ENCODE measurements at regions not wholly inside any gene's neighbourhood (a gene's known extent, or its start where the extent isn't known, plus 50 kb on each side); places are given as distances from the start of the nearest gene placed in this dataset.

DNA sequence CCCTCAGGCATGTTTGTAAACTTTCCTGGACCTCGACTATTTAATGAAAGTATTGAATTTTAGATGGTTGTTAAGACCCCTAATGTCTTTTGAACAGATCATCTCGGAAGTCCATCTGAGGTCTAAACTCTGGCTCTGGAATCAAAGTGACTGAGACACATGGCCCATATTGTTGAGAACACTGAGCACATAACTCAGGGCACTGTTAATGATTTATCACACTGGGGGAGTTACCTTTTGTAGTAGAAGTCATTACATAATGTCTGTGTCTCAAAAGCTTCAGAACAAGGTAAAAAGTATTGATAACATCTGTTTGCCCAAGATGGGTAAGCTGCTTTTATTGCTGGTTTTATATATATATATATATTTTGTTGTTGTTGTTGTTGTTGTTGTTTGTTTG is 103.4 kb upstream of the HS3ST1 start:
- ATAC-seq (no peak), DNase-seq (no peak)

DNA sequence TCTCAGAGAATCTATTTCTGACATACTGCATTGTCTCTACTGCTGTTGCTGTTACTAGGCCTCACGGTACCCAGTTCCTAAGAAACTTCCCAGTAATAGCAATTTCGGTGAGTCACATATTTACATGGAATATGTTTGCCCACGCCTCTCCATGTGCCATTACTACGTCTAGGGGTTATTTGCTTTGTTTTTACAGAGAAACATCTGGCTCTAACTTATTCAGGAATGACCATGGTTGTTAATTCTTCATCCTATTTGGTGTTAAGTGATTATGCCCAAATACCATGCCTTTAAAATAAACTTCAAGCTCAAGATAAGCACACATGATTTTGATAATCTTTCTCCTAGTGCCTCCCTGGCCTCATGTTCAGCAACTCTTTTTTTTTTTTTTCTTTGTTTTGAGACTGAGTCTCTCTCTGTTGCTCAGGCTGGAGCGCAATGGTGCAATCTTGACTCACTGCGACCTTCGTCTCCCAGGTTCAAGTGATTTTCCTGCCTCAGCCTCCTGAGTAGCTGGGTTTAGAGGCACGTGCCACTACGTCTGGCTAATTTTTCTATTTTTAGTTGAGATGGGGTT is 101.0 kb upstream of the HS3ST1 start:
- no peak for DNase-seq
- no peak for ATAC-seq

DNA sequence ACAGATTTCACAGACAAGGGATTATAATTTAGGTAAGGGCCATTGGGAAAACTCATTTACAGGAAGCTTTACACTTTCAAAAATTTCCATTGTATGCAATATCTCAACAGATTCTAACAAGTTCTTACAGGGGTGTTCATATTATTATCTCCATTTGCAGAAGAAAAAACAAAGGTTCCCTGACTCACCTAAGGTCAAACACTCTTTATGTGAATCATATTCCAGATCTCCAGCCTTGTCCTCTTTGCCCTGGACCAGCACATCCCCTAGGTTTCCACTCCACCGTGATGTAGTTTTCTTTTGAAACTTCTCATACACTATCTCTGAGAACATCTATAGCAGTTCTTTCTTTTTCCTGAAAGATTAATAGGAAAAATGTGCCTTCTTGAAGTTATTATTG is 96.4 kb upstream of the HS3ST1 start:
- ATAC-seq = no peak
- DNase-seq = no peak

DNA sequence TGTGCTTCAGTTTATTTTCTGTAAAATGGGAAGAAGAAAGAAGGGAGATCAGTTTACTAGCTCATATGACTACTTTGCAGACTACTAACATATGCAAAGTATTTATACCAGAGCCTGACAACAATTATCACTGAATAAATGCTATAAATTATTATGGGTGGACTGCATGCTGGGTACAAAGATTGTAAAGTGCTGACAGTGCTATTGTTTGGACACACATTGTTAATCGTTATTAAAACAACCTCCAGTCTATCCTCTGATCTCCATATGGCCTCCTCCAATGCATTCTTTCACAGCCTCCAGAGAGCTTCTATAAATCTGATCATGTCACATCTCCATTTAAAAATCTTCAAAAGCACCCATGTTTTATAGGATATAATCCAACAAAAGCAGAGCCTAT is 90.1 kb upstream of the HS3ST1 start:
- DNase-seq (no peak), ATAC-seq (no peak)

DNA sequence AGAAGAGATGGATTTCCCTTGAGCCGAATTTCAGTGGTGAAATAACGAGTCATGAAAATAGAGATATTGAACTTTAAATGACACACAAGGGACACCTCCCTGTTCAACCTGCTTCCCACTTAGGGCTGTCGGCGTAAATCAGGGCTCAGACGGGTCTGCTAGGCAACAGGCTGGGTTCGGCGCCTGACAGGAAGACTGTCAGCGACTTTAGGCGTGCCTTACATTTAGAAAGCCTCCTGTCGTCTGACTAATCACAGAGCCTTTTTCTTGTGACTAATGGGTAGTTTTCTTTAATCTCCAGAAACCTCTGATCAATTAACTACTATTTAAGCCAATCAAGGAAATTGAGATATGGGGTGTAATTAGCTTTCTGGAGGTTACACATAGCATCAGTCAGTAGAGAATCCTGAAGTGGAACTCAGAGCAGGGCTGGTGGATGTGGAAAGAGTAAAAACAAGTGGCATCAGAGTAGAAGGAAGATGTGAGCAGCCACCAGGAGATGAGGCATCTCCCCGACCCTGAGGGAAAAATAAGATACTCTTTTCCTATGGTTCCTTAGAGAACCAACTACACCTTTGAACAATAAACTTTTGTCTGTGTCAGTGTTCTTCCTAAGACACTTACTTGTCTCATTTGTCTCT is 86.2 kb upstream of the HS3ST1 start:
- DNase-seq (no peak), ATAC-seq (no peak)

DNA sequence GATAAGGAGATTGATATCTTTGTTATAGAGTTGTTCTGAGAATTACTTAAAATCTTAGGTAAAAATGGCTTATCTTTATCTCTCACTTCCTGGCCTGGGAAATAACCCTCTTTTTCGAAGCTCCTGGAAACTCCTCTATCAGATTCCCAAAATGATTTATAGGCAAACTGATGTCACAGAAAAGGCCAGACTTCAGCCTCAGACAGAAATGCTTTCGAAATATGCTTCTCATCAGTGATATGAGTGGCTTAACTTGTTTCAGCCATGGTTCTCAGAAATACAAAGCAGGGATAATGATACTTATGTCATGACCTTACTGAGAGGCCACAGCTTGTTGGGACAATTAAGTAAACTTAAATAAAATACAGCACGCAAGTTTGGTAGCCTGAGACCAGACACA is 85.3 kb upstream of the HS3ST1 start:
- no peak for ATAC-seq
- DNase-seq = no peak

DNA sequence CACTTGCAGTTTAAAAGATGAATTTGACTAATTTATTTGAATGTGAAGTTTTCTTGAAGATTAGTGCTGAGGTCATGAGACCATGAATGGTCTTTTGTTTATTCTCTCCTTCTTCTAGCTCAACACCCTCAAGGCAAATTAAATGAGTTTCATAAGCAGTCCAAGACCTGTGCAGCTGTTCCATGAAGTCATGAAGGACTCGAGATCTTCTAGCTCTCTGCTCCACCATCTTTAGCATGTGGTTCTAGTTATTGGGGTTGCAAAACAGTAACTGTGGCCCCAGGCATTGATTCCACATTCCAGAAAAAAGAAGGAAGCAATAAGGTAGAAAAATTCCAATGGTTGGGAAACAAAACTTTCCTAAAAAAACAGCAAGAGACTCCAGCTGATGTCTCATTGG is 84.2 kb upstream of the HS3ST1 start:
- ATAC-seq = no peak
- DNase-seq = no peak

DNA sequence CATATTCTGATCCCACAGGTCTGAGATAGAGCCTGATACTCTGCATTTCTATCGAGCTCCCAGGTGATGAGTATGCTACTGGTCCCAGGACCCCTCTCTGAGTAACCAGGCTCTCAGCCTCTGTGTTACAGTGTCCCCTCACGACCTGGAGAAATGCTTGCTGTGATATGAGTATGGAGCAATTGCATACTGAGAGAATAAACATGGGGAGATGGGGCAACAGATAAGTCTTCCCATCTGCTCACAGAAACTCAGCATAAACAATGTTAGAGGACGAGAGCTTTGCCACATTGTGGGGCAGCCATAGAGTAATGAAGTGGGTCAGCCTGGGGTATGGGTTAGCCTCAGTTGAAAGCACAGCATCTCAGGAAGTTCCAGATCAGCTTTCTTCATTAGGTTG is 82.6 kb upstream of the HS3ST1 start:
- DNase-seq (no peak), ATAC-seq (no peak)

DNA sequence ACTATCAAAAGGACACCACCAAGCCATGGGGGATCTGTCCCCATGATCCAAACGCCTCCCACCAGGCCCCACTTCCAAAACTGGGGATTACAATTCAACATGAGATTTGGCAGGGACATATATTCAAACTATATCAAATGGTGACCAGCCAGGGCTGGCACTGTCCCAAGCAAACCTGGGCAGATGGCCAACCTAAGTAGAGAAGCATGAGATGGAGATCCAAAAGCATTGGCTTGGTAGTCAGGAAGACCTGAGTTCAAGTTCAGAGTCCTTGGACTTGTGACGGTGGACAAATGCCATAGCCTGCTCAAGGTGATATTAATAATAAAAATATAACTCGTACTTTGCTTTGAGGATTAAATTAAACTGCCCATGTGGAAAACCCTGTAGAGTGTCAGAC is 79.2 kb upstream of the HS3ST1 start:
- no peak for DNase-seq
- ATAC-seq = no peak

DNA sequence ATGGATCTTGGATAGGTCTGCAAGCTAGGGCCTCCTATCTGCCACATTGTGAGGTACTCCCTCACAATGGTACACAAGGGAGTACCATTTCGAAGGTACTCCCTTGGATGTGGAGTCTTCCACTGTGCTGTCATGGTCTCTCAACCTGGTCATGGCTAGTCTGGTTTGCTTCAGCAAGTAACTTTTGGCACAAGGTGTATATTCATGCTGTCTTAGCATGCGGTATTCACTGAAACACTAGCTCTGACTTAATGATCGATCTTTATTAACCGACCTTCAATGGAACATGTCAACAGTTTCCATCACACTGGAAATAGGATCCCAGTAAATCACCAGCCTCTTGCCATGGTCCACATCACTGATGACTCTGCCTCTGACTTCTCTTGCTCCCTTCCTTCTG is 77.5 kb upstream of the HS3ST1 start:
- DNase-seq (no peak), ATAC-seq (no peak)

DNA sequence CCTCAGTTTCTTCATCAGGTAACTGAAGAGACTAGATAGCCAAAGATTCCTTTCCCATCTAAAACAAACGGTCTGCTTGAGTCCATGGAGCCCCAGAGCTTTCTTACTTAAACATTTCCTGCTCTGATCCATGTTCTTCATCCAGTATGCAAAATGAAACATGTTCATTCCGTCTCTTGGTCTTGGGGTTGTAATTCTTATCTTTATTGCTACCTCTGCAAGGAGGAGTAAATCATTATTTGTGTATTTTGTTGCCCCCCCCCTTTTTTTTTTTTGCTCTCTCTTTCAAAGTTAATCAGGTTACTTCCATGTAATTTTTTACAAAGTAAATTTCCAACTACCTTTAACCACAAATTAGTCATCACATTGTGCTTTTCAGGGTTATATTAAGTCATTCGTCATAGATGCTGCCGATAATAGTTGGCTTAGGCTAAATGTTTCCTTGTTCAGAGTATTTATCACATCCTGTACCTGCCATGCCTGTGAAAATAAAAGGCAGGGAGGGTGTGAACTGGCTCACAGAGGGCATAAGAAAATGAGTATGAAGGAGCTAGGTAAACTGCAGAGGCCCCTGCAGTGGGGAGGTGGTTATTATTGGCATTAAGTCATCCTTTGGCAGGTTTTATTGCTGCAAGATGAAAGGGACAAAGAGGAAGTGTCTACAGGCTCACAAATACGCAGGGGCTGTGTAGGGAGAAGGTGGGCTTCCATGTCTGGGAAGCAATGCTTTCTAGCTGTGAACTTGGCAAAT is 76.7 kb upstream of the HS3ST1 start:
- peak; percentile 90 for ATAC-seq
- DNase-seq = no peak

DNA sequence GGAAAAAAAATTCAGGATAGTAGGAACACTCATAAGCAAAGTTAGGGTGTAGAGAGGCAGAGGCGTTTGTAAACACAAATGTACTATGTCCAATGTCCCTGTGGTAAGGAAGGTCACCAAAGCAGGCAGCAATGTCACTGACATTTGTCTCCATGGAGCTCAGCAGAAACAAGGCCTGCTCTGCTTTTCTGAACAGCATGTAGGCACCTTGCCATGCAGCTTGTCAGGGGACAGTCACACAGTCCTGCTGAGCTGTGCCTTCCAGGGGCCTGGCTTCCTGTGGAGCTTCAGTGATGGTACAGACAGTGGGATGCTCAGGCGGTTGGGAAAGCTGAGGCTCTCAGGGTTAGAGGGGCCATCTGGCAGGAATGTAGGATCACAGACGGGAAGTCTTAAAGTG is 74.5 kb upstream of the HS3ST1 start:
- DNase-seq (no peak), ATAC-seq (no peak)

DNA sequence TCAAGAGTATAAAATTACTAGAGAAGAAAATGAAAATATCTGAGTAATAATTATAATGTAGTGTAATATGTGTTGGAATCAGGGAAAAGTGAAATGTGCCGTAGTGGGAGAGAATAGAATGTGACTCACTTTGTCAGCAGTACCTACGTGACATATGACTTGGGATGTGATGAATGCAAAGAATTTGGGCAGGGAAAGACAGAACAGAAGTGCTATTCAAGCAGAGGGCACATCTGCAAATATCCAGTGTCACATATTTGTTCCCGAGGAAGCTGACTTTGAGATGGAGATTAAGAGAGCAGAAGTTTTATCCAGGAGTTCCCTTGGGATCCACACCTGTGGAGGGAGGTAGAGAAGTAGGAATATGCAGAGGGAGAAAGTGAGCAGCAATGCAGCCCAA is 69.3 kb upstream of the HS3ST1 start:
- no peak for ATAC-seq
- no peak for DNase-seq

DNA sequence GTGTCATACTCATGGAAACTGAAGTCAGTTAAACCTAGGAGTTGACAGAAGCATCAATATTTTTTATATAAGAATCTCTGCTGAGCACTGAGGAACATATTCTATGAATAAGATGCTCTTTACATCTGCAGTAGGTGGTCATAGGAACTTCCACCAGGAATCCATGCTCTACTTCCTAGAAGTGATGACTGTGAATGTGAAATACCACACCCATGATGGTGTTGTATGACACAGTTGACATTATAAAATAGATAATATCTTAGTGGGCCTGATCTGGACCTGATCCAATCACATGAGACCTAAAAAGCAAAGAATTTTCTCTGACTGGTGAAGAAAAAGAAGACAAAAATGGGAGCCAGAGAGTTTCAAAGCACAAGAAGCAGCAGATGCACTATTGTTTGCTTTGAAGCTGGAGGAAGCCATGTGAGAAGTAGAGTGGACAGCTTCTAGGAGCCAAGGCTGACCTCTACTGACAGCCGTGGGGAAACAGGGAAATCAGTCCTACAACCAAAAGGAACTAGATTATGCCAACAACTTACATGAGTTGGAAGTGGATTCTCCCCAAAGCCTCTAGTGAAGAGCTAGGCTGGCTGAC is 68.6 kb upstream of the HS3ST1 start:
- ATAC-seq (peak; percentile 68), DNase-seq (no peak)

DNA sequence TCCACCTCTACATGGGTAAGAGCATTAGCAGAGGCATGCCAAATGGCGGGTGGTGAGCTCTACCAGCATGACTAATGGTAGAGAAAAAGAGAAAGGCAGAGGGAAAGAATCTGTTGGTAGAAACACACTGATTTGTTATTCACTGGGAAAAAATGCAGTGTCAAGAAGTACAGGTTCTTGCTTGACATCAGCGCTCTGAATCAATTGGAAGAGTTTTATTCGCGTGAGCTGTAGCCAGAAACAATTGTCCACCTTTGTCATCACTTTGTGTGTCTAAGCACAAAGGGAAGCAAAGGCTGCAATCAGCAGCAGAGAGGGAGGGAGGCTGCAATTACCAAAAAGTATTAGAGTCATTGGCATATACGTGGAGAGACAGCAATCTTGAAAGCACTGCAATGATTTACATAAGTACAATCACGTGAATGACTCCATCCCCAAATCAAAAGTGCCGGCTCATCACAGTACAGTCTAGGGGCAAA is 67.7 kb upstream of the HS3ST1 start:
- DNase-seq (no peak), ATAC-seq (no peak)

DNA sequence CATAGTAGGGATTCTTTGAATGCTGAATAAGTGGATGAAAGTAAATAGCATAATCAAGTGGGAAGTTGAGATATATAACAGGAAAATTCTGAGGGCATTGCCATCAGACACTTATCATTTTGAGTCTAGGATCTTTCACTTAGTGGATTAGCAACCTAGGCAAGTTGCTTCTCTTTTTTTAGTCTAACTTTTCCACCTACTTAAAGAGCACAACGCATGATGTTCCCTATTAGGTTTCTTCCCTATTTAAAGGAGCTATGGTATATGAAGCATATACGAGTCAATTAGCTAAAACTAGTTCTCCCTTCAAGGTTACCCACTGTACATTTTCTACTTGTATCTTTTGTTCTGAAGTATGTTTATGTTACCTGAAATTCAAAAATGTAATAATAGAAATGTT is 67.1 kb upstream of the HS3ST1 start:
- ATAC-seq = no peak
- DNase-seq = no peak

DNA sequence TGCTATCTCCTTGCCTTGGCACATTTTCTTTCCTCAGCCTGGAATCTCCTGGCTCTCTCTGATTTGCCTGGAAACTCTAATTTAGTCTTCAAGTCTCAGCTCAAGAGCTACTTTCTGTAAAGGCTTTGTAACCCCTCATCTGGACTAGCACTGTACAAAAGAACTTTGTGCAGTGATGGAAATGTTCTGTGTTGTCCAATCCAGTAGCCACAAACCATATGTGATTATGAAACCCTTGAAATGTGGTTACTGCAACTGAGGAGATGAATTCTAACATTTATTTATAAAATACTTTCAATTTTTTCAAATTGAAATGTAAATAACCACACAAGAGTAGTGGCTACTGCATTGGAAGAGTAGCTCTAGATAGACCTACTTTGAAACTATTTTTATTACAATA is 66.6 kb upstream of the HS3ST1 start:
- no peak for ATAC-seq
- DNase-seq = no peak

DNA sequence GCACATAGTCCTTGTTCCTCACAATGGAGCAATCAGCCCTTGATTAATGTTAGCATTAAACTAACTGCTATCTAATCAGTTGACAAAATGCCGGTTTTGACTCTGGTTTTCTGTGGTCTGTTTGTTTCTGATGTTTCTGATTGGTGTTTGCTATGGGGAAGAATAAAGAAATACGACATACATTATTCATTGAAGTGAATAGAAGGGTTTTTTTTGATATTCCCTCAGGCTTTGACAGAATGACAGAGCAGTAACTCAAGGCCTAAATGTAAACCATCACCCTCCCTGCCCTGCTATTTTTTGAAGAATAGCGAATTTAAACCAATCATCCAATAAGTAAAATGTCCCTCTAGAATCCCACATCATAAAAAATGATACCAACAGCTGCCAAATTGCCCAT is 65.5 kb upstream of the HS3ST1 start:
- ATAC-seq (no peak), DNase-seq (no peak)

DNA sequence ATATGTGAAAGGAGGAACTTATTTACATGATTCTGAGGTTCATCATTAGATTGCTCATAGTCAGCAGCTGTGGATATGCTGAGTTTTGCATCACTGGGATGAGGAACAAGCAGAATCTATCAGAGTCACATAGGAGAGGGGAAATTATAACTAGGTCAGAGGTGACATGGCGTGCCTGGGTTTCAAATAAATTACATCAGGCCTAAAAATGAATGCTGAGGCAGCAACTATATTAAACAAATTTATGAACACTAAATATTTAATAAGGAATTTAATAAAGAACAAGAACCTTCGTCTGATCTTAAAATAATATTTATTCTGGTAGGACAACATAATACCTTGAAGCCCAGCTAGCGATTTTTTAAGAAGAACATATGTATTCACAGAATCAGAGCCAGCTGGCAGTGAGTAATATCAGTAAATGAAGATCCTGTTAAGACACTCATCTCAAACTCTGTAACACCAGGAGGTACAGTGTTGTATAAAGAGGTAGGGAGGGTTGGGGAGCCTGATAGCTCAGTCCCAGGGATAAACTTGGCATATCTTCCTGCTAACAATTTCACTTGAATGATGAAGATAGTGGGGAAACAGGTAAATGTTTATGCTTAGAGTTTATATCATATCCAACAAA is 60.9 kb upstream of the HS3ST1 start:
- no peak for DNase-seq
- no peak for ATAC-seq

DNA sequence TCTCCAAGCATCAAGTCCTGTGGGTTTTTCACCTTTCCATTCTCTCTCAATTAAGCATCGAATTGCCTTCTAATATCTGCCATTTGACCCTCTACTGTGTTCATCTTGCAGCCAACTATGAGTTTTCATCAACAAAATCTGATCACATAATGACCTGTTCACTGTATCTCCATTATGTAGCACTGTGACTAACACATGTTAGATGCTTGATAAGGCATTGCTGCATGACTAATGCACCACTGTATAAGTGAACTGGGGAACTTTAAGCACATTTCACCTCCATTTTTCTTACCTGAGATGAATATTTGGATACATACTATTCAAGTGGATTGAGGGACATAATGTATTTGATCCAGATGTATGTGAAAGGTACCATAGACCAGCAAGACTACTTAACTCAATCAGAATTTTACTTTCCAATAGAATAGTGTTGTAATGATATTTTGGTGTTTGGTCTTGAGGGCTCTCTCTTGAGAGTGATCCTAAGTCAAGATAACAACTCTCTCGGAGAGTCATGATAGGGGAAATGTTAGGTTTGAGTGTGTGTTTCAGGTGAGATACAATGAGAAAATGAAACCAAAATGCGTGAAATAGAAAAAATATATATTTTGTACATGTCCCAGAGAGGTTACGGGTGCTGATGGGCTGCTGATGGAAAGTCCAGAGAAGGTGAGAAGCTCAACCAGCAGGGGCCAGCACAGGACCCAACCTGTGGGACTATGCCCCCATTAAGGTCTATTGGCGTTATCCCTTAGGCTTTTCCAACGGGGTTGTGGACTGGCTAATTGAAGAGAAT is 60.2 kb upstream of the HS3ST1 start:
- no peak for DNase-seq
- ATAC-seq = peak; percentile 77

DNA sequence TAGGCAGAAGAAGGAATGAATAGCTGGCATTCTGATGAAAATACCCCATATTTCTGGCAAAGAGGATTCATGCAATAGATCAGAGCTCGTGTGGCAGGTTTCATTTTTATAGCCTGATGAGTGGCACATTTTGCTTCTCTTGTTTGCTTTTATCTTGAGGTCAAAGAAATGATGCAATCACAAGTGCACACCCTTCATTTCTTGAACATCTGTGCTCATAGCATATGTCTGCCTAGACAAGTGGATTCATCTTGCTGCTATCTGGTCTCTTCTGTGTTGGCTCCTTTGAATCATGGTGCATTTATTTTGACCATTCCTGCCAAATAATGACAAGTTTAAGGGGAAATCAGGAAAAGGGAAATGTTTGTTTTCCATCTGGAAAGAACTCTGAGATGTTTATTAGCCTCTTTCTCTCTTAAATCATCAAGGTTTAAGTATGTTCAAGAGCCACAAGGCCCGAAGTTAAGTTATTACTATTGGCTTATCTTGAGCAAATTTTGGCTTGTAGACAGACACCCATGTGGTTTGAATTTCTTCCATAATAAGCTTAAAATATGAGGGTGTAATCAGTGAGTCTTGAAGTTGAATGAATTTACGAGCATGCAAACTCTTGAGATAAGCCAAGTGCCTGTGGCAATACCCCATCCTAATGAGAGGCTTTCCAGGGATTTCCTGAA is 59.3 kb upstream of the HS3ST1 start:
- ATAC-seq = no peak
- no peak for DNase-seq

DNA sequence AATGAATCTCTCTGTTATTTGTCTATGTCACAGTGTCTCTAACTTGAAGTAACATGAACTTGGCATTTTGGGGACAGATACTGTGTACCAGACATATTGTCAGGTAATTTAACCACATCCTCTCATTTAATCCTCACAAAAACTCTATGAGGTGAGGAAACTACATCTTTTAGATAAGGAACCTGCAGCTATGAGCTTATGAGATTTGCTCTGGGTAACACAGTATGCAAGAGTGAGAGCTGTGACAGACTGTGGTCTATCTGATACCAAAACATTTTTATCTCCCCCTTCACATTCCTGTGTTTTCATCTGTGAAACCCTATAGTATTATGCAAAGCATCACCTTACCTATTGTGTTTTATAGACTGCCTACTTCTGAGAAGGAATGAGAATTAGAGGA is 58.4 kb upstream of the HS3ST1 start:
- DNase-seq = no peak
- no peak for ATAC-seq

All from stimulated activated naive CD8-positive, alpha-beta T cell treated with anti-CD3 and anti-CD28 coated beads, Interleukin-15, Interleukin-2, amounts not matched to agents 100 U/mL and 50 U/mL, for 24 hours (primary cell).